DND-41 (cell line): ENCODE measurements at regions not wholly inside any gene's neighbourhood (a gene's known extent, or its start where the extent isn't known, plus 50 kb on each side); places are given as distances from the start of the nearest gene placed in this dataset.

Experiments used
- ATAC-seq: fragments of 200-7000 bp; cut with Tn5 transposase; 3 replicates; pipeline ENCODE4 v1.9.1; 2021; ENCODE audit warnings: low read depth; ENCODE audit not compliant: insufficient read depth
- DNase-seq: peaks from one replicate; pipeline ENCODE4 v3.0.0-alpha.2; 2020
- H2AFZ ChIP-seq: 2 replicates; pipeline ENCODE4 v1.6.0; 2012; ENCODE audit warnings: low read depth, low read length
- H3K27ac ChIP-seq: 2 replicates; pipeline ENCODE4 v1.5.1; 2012; ENCODE audit warnings: low read length, inconsistent platforms
- H3K27me3 ChIP-seq: fragments of 200-600 bp; sonication (generic); 2 replicates; pipeline ENCODE4 v1.6.0; 2012; ENCODE audit warnings: low read length, mild to moderate bottlenecking, inconsistent platforms; ENCODE audit not compliant: insufficient read depth, poor library complexity
- H3K36me3 ChIP-seq: 2 replicates; pipeline ENCODE4 v1.5.1; 2012; ENCODE audit warnings: low read length, inconsistent platforms; ENCODE audit not compliant: insufficient read depth
- H3K4me1 ChIP-seq: 2 replicates; pipeline ENCODE4 v1.5.1; 2012; ENCODE audit warnings: mild to moderate bottlenecking, low read length; ENCODE audit not compliant: insufficient read depth
- H3K4me2 ChIP-seq: 2 replicates; pipeline ENCODE4 v1.6.0; 2012; ENCODE audit warnings: mild to moderate bottlenecking, moderate library complexity, low read length, inconsistent platforms; ENCODE audit not compliant: insufficient read depth
- H3K4me3 ChIP-seq, 2 experiments: fragments of 200-600 bp in 1 of 2; shearing (Covaris generic) in 1 of 2; 2 replicates each; pipeline ENCODE4 v1.5.1; 2012 to 2016; ENCODE audit warnings: inconsistent platforms in 2 of 2, low read length in 2 of 2, mild to moderate bottlenecking in 2 of 2, low read depth in 1 of 2, moderate library complexity in 1 of 2
- H3K79me2 ChIP-seq: 2 replicates; pipeline ENCODE4 v1.6.0; 2012; ENCODE audit warnings: low read length, inconsistent platforms; ENCODE audit not compliant: insufficient read depth
- H3K9ac ChIP-seq: 2 replicates; pipeline ENCODE4 v1.6.0; 2012; ENCODE audit warnings: low read depth, mild to moderate bottlenecking, inconsistent platforms, low read length, moderate library complexity
- H3K9me3 ChIP-seq: 2 replicates; pipeline ENCODE4 v1.5.1; 2012; ENCODE audit warnings: low read length, moderate library complexity, mild to moderate bottlenecking, inconsistent platforms; ENCODE audit not compliant: insufficient read depth, severe bottlenecking
- H4K20me1 ChIP-seq: 2 replicates; pipeline ENCODE4 v1.6.0; 2012; ENCODE audit warnings: low read length; ENCODE audit not compliant: insufficient read depth
- CTCF ChIP-seq: IDR thresholded peaks from 2 replicates; pipeline ENCODE4 v1.5.1; 2012; ENCODE audit warnings: borderline replicate concordance, low read length, moderate library complexity, mild to moderate bottlenecking; ENCODE audit not compliant: poor library complexity, severe bottlenecking; ENCODE audit errors: extremely low read depth
- EZH2 ChIP-seq: IDR thresholded peaks from 3 replicates; pipeline ENCODE4 v1.6.1; 2012; ENCODE audit warnings: borderline replicate concordance, low read depth, mild to moderate bottlenecking, moderate library complexity, low read length, inconsistent platforms; ENCODE audit not compliant: severe bottlenecking

GRCh38 chr11:90798769-90799168 lies 575.9 kb upstream of the CHORDC1 start:
- Histone ChIP-seq H3K27me3 (no peaks in the 10 kb centered on the region), H4K20me1 (no peaks in the 10 kb centered on the region), H3K9ac (no peak overlapping the region), H3K9me3 (no peaks in the 10 kb centered on the region), H3K36me3 (no peaks in the 10 kb centered on the region), H3K4me1 (no peaks in the 10 kb centered on the region), H2AFZ (no peak overlapping the region), H3K4me3 (no peak overlapping the region), H3K4me2 (no peak overlapping the region), H3K79me2 (no peaks in the 10 kb centered on the region), H3K27ac (no peak overlapping the region)
- no peak for ATAC-seq
- TF ChIP-seq CTCF (no peak), EZH2 (no peak)
- DNase-seq, result no peak

DNA sequence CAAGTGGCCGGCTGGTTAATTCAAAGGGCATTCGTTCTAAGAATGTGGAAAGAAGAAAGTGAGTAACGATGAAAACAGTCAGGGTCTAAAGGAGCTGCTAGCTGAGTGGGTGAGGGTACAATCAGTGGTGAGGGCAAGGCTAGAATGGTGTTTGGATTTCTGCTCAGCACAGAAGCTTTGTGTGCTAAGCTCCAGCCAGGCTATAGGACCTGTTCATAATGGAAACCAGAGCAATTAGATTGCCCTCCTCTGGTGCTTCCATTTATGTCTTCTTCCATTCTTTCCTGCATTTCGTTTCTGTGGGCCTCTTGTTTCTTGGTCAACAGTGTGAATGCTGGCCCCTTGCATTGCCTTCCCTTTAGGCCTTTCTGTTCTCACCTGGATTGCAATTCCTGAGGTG lies 572.9 kb upstream of the CHORDC1 start:
- DNase-seq (no peak), ATAC-seq (no peak)
- H3K36me3 ChIP-seq, result no peaks in the 10 kb centered on the region
- H2AFZ ChIP-seq, result no peak overlapping the region
- no peaks in the 10 kb centered on the region for H4K20me1 ChIP-seq
- no peaks in the 10 kb centered on the region for H3K79me2 ChIP-seq
- H3K4me1 ChIP-seq, result no peaks in the 10 kb centered on the region
- H3K9me3 ChIP-seq, result no peaks in the 10 kb centered on the region
- H3K4me3 ChIP-seq, result no peak overlapping the region
- H3K9ac ChIP-seq, result no peak overlapping the region
- H3K4me2 ChIP-seq, result no peak overlapping the region
- TF ChIP-seq EZH2 (no peak), CTCF (no peak)
- H3K27me3 ChIP-seq, result no peaks in the 10 kb centered on the region
- H3K27ac ChIP-seq, result no peak overlapping the region

- H3K36me3 ChIP-seq, result no peaks in the 10 kb centered on the region
- TF ChIP-seq CTCF (no peak), EZH2 (no peak)
- no peaks in the 10 kb centered on the region for H3K9me3 ChIP-seq
- H3K4me1 ChIP-seq, result no peaks in the 10 kb centered on the region
- no peak overlapping the region for H3K4me2 ChIP-seq
- no peak overlapping the region for H3K27ac ChIP-seq
- no peaks in the 10 kb centered on the region for H3K27me3 ChIP-seq
- no peaks in the 10 kb centered on the region for H3K79me2 ChIP-seq
- H3K9ac ChIP-seq, result no peak overlapping the region
- no peak for ATAC-seq
- no peak for DNase-seq
- no peak overlapping the region for H2AFZ ChIP-seq
- H4K20me1 ChIP-seq, result no peaks in the 10 kb centered on the region
- H3K4me3 ChIP-seq, result no peak overlapping the region
Observed at GRCh38 chr11:90788961-90789360, 566.1 kb upstream of the CHORDC1 start.

GRCh38 chr11:90784241-90784814 lies 561.5 kb upstream of the CHORDC1 start:
- Histone ChIP-seq H2AFZ (no peak overlapping the region), H3K9ac (no peak overlapping the region), H3K9me3 (no peaks in the 10 kb centered on the region), H3K27me3 (no peaks in the 10 kb centered on the region), H3K4me3 (no peak overlapping the region), H4K20me1 (no peaks in the 10 kb centered on the region), H3K36me3 (no peaks in the 10 kb centered on the region), H3K79me2 (no peaks in the 10 kb centered on the region), H3K27ac (no peak overlapping the region), H3K4me1 (no peaks in the 10 kb centered on the region), H3K4me2 (no peak overlapping the region)
- no peak for ATAC-seq
- no peak for DNase-seq
- TF ChIP-seq CTCF (no peak), EZH2 (no peak)
